SKM-1 treated with dmso at 0.1 percent for 144 hours (cell line): ENCODE measurements at regions not wholly inside any gene's neighbourhood (a gene's known extent, or its start where the extent isn't known, plus 50 kb on each side); places are given as distances from the start of the nearest gene placed in this dataset.
A peak's percentile ranks its signal among the peaks of the same experiment; 100 is the strongest.

Experiments
- DNase-seq: peaks from one replicate; lab custom pipeline; 2025; ENCODE audit not compliant: unreplicated experiment; lab: John Stamatoyannopoulos, UW

DNA sequence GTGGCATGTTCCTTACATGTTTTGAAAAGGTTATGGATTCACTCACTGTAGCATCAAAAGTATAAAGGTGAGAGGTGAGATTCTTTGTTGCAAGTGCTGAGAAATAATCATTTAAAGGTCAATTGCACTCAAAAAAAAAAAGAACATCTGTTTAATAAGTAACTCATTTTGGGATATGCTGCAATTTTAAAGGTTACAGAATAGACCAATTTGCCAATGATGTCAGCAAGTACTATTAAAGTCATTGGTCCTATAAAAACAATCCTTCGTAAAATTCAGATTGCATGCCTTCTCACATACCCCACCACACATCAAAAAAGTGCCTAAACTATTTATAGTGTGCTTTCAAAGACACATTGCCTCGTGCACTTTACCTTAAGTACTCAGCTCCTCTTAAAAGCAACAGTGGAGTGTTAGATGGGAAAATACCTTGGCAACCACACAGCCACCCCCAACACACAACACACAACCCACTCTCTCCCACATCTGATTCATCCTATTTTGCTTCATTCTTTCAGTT, 218.2 kb upstream of the ADGRL2 start:
- no peak for DNase-seq

DNA sequence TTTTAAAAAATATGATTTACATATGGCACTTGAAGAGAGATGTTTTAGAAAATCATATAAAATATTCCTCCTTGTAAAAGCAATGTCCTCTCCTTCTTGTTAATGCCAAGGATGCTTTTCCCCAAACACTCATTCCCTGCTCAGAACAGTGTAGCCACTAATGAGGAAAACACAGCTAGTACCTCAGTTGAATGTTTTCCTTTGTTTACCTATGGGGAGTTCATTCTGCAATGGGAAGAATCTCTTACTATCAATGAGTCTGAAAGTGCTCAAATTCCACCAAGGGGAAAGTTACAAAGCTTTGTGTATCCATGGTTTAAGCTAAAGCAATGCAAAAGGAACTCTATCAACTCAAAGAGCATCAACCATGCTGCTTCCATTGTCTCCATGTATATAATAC, 221.9 kb upstream of the ADGRL2 start:
- no peak for DNase-seq

DNA sequence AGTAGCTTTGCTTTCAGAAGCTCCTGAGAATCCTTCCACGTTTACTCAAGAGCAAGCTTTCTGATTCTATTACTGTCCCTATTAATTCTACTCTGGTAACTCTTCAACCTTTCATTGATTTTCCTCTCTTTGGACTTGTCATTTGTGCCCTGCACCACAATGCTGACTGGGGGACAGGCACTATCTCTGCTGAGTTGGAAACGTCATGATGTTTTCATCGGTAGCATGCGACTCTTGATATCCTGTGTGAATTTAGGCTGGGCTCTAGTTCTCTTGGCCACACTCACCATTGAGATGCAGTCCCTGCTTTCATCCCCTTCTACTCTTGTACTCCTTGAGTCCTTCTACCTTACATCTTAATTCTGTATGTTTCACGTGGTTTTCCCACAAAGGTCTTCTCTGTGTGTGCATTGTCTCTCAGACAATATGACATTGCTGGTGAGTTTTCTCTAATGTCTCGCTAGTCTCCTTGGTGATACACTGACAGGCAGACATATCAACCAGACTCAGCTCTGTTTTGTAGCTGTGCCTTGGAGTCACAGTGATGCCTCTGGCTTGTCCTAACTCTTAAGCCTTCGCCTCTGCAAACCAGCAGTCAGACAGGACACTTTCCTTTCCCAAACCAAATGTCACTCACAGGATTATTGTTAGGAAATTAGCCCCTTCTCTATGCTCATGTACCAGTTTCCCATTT, 223.6 kb upstream of the ADGRL2 start:
- no peak for DNase-seq

DNA sequence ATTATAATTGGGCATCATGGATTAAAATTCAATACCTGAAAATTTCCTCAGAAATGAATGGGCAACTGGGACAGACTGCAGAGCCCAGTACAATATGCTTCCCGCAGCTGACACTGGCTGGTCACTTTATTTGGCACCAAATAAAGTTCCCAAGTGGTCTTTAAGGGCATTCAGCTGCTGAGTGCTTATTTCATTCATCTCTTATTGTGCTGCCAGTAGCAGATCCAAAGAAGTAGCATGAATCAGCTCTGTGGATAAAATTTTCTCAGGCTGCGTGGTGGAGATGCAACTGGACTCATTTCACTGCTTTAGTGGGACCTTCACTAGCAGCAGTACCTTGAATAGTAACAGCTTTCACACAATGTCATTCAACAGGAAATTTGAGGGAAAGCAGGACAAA, 226.3 kb upstream of the ADGRL2 start:
- DNase-seq = no peak

DNA sequence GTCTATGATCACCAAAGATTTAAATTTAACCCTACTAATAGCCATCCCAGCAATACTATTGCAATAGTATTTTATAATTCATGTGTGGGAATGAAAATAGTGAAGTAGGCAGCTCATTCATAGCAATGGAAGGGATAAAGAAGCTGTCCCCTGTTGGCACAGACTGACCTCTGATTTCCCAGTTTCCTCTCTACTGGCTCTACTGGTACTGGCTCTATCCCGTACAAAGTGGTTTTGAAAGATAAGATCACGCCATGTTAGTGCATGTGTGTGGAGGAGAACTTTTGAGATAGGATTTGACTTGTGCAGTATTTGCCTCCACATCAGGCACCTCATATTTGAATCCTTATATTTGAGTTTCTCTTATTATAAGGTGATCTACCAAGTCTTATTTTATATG, 227.3 kb upstream of the ADGRL2 start:
- DNase-seq = no peak

DNA sequence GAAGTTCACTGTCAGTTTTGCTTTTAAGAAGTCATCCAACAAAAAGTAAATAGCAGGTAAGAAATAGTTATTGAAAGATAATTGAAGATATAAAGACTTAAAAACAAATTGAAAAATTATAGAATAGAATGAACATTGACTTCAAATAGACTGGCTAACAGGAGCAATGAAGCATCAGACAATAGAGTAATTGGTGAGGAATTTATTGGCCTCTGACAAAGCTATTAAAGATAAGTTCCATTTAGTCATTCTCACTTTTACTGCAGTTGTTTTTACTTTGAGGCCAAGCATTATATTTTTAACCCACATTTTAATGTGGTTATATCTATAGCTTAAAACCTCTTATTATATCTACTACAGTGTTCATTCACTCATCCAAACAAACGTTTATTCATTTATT, 228.8 kb upstream of the ADGRL2 start:
- no peak for DNase-seq

DNA sequence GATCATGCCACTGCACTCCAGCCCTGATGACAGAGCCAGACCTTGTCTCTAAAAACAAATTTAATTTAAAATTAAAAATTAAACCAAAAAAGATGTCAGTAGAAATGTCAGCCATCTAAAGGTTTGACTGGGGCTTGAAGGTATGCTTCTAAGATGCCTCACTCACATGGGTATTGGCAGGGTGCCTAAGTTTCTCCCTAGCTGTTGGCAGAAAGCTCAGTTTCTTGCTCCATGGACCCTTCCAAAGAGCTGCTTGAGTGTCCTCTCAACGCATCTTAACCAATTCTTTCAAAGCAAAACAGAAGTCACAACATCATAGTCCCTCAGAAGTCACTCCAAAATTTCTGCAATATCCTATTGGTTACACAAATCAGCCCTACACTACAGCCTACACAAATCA, 231.0 kb upstream of the ADGRL2 start:
- DNase-seq = no peak

DNA sequence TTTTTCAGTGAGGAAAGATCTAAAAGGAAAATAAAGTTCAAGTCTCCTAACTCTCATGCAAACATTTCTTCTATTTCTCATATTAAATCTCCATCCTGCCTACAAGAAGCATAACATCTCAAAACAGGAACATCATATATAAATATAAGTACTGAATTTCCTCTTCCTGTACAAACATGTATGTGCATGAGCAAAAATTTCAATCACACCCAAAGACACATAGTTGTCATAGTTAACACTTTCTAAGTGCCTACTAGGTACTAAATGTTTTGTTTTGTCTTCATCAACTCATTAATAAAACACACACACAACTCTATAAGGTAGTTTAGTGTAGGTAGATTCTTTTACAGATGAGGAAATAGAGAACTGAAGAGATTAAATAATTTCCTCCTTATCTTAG, 237.1 kb upstream of the ADGRL2 start:
- no peak for DNase-seq

DNA sequence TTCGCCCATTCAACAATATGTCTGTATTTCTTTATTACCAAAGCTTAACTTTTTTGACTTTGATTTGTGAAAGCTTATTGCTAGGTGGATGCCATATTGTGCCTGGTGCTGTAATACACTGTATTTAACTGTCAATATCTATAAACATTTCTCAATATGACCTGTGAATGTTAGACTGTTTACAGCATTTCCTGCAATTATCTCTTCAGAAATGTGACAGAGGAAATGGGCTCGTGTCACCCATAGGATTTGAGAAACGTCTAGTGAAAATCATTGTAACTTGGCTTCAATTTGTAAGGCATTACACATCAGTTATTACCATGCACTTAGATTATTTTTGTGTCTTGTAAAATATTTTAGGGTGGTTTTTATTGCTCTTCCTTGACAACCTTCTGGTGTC, 237.8 kb upstream of the ADGRL2 start:
- no peak for DNase-seq

DNA sequence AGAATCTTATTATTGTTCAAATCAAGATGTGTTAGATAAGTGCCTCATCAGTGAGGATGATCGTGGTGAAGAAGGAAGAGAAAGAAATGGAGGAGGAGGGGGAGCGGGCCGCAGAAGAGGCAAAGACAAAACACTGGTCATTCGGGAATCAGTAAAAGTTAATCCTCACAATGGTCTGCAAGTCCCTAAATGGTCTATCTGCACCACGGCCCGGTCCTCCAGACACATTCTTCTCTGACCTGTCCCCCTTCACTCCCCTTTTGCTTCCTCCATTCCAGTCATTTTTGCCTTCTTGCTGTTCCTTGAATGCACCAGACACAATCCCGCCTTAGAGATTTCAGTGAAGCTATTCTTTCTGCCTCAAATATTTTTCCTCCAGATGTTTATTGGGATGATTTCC, 240.1 kb upstream of the ADGRL2 start:
- no peak for DNase-seq

DNA sequence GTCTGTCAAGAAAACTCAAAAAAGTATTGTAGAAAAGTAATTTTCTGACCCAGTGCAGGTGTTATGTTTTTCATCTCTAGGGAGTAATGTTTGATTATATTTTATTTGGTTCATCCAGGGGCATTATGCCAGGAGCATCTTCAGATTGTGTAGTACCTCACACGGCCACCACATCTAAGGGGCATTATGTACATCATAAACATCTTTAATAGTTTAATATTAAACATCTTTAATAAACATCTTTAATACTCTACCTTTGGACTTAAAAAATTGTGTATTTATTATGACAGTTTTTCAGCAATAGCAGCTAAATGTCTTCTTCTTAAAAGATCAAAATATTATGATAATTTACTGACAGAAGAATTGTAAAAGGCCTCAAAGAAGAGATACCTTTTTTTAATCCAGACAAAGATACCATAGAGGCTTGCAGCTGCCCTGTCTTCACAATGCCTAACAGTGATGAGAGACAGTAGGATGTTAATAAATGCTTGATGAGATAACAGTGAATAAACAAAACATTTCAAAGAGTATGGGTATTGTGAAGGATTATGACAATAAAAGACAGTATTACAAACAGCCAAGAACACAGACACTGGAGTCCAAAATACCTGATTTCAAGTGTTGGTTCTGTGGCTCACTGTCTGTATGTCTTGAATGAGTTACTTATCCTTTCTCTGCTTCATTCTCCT, 240.9 kb upstream of the ADGRL2 start:
- no peak for DNase-seq

DNA sequence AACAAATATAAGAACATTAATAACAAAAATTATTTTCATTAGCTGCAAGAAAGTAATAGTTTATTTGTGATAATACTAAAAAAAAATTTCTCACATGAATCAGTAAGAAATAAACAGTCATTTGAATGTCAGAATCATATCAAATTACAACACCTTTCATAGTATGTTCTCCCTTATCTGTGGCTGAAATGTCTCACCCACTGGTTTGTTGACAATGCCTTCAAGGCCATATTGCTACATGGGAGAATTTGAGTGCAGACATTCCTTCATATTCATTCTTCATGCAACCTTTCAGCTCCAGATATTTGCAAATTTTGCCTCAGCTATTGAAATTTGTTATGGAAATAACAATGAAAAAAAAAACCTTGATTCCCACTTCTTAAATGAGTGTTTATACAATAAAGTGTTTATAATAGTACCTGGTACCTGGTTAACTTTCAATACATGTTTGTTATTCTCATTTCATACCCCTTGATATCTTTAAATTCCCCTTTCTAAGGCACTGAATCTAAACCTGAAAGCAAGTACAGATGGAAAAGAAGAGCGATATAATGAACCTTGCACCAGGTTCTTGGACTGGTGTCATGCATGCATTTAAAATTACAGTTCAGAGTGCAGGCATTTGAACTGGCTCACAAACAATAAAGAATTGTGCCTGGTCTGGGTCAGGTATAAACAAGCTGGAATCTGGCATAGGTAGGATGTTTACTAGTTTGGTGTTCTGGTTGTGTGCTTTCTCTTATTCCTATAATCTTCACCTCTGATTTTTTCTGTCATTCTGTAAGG, 242.2 kb upstream of the ADGRL2 start:
- no peak for DNase-seq

DNA sequence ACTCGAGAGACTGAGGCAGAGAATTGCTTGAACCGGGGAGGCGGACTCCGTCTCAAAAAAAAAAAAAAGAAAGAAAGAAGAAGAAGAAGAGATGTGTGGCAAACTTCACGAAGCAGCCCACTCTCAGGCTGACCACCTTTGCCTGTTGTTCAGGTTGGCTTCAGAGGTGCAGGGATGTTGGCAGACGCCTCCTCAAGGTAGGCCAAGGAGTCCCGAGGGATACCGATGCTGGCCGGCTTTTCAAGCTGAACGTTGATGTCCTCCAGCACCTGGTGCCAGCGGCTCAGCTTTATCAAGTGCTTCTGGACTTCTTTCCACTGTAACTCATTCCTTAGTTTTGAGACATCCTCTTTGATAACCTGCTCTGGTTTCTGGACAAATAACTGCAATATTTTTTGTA, 243.8 kb upstream of the ADGRL2 start:
- no peak for DNase-seq

DNA sequence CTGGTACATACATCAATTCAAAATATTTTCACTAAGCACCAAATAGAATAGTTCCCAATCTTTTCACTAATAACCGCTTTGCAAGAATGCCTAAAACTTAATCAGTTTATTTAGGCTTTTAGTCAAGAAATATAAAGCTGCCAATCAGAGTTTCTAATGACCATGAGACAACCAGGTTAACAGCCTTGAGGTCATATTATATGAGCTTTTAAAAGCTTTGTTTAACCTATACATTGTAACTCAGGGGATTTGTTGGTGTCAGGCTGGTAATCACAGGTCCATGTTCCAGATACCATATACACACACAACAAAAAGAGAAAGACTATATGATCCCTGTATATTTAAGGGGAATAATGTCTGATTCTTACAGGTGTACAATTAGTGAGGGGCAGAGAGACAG, 246.2 kb upstream of the ADGRL2 start:
- DNase-seq = no peak

DNA sequence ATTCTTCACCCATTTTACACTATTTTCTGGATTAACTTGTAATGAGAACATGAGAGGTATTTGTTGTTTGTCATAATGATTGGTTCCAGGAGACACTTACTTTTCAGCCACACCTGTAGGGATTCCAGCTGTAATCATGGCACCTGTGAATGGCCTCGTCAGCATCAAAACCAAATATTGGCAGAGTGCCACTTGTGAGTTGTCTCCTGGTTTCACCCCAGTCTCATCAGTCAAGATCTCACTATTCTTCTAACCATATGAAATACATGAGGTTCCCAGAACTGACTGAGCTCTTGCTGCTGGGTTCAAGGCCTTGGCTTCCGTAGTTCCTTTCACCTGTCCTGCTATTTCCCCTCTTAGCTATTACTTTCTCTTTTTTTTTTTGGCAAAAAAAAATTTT, 246.6 kb upstream of the ADGRL2 start:
- DNase-seq = no peak

DNA sequence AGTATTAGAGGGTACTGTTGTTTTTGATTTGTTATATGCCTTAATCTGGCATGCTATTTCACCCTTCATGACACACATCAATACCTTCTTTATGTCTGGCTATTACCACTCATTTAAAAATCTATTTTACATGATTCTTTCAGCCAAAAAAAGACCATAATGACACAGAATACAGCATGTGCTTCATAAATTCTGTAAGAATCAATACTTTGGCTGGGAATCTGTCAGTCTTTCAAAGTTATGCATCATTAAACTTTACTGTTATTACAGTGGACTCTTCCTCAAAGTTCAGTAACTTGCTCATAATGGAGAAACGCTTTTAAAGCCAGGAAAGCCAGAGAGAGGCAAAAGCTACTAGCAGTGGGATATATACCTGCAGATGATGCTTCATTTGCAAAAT, 247.2 kb upstream of the ADGRL2 start:
- no peak for DNase-seq

DNA sequence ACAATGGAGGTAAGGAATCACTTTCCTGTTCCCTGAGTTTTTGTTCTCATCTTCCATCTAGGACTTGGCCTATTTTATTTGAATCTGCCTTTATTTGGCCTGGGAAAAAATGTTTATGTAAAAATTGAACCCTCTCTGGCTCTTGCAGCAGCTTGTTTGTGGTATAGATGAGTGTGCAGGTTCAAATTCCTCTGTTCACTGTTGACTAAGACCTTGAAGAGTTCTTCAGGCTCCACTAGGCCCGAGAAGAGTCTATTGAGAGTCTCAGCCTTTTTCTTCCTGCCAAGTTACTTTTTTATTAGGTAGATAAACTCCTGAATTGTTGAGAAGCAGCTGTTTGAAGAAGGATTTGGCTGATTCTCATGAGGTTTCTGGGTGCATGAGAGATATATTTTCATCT, 248.8 kb upstream of the ADGRL2 start:
- no peak for DNase-seq

DNA sequence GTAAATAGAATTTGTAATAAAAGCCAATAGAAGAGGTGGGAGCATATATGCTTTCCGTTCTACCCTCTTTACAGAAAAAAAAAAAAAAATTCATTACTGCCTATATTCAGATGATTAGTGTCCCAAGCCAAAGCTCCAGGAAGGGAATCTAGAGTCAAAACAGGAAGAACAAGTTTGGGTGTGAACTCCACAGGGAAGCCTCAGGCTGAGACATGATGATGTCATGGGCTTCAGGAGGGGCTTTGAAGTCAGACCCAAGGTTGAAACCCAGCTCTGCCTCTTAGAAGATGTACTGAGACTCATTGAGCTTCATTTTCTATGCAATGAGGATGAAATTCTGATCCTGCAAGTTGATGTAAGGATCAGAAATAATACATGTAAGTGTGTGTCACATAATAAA, 250.0 kb upstream of the ADGRL2 start:
- DNase-seq = no peak

DNA sequence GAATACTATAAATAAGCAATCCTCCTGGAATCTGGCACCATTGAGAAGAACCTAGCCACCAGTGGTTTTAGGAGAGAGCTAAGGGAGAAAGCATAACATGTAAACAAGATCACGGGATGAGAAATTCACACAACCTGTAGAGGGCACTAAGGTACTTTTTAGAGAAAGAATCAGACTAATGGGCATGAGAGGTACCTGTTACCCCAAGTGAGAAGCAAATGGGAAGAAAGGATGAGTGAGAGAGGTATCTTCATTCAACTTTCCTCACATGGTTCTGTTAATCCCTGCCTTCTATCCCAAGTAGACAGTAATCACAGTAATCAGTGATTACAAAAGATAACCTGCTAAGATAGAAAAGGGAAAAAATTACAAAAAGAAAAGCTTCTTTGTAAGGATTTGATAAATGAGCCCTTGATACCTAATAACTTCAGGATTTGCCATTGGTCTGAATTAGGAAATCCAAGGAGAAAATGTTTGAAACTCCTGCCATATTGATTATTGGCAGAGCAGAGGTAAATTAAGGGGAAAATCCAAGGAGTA, 251.1 kb upstream of the ADGRL2 start:
- peak; percentile 33 for DNase-seq

DNA sequence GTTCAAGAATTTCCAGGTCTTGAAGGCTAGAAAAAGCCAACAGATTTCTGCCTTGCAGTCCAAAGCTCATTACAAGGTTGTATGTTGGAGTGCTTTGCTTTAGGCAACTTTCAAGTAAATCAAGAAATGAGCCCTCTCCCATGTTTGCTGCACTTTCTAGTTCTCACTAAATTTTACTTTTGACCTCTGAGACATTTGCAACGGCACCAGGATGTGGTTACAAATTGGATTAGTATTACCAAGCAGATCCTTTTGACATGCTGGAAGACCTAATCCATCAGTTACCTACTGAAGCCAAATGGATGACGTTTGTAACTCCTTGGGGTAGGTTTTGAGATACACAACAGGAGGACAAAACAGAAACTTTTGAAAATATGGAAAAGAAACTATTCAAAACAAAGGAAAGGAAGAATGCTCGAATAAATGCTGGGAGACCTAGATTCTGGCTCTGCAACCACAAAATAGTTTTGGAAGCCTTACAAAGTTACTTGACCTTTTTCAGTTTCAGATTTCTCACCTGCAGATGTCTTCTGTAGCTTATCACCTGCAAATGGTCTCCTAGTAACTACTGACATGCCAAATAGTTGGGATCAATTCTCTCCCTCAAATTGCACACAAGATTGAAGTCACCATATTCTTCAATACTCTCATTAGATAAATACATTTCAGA, 251.7 kb upstream of the ADGRL2 start:
- DNase-seq = no peak

DNA sequence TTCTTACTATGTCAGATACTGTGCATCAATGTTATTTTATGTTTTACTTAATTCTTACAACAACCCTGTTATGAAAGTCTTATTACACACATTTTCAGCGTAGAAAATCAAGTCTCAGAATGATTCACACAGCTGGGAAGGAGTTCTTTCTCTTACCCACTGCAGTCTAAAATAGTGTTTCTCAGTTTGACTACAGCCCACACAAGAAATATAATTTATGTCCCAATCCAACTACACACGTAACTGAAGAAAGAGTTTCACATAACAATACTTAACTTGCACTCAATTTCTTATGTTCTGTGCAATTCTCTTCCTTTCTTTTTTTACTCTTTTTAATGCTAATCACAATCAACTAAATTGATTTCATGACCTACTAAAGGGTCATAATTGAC, 252.8 kb upstream of the ADGRL2 start:
- no peak for DNase-seq
